PC-3 (cell line): ENCODE measurements at regions not wholly inside any gene's neighbourhood (a gene's known extent, or its start where the extent isn't known, plus 50 kb on each side); places are given as distances from the start of the nearest gene placed in this dataset.

ENCODE experiments used
- CTCF ChIP-seq: fragments of 300-600 bp; sonication (generic); conservative IDR thresholded peaks from 2 replicates; pipeline ENCODE4 v1.5.1; 2017; ENCODE audit warnings: antibody characterized with exemption, low read depth, mild to moderate bottlenecking, low read length
- EZH2phosphoT487 ChIP-seq: fragments of 300-600 bp; sonication (generic); IDR thresholded peaks from 2 replicates; pipeline ENCODE4 v1.6.1; 2018; ENCODE audit warnings: mild to moderate bottlenecking, antibody characterized with exemption, low read length, borderline replicate concordance

GRCh38 chr13:61738236-61738750, 322.6 kb upstream of the PCDH20 start:
- no peak for TF ChIP-seq CTCF
- TF ChIP-seq EZH2phosphoT487: no peak
